Mucosa of descending colon (tissue), 3 donors: ENCODE measurements at regions not wholly inside any gene's neighbourhood (a gene's known extent, or its start where the extent isn't known, plus 50 kb on each side); places are given as distances from the start of the nearest gene placed in this dataset.

Experiments
- ATAC-seq: fragments of 200-7000 bp; cut with Tn5 transposase; one replicate; pipeline ENCODE4 v1.9.1; 2020; ENCODE audit warnings: mild to moderate bottlenecking, moderate library complexity
- DNase-seq, 3 donors: peaks; one replicate each; pipeline ENCODE4 v3.0.0-alpha.2; 2020
- H3K36me3 ChIP-seq: fragments of 200-600 bp; one replicate; pipeline ENCODE4 v1.8.0; 2021; ENCODE audit warnings: low read depth, mild to moderate bottlenecking
- H3K4me1 ChIP-seq: fragments of 200-600 bp; one replicate; pipeline ENCODE4 v1.8.0; 2021; ENCODE audit warnings: low read depth, mild to moderate bottlenecking
- H3K4me3 ChIP-seq: fragments of 200-600 bp; one replicate; pipeline ENCODE4 v1.8.0; 2021; ENCODE audit warnings: mild to moderate bottlenecking
- H3K9me3 ChIP-seq: fragments of 200-600 bp; one replicate; pipeline ENCODE4 v1.8.0; 2021; ENCODE audit warnings: mild to moderate bottlenecking
- intact Hi-C, 2 donors: fragments of 100-400 bp; cut with DNase I in 1 of 2; cut with micrococcal nuclease in 1 of 2; formaldehyde crosslinking; loops; one replicate each; pipeline versions ENCODE4 v1.11.0 to v1.11.1; 2022; cut with DNase I, micrococcal nuclease
- TF ChIP-seq, protein P1 (sequence below): fragments of 200-600 bp; IDR thresholded peaks from one replicate; pipeline ENCODE4 v1.8.0; 2022; ENCODE audit warnings: antibody characterized with exemption, mild to moderate bottlenecking
- donor health status: DM: no; HTN: no; CAD: no; lungs with moderate emphysema.
- donor health status: DM: no; HTN: no; CAD: no.
- donor health status: DM: no; HTN: yes; CAD: no.

DNA sequence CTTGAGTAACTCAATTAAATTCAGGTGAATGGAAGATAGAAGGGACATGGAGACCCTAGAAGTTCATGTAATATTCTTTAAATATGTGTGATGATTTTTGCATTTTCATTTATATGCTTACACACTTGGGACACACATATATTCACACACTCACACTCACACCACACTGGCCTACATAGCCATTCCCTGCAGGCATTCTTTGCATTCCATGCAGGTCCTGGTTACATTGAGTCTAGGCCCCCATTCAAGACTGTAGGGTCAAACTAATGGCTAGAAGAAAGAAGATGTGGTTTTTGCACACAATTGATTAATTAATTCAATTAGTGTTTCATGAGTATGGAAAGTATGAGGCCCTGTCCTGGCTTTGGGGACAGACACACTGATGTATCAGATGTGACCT is 249.4 kb downstream of the HNMT start:
- no peak for DNase-seq
- H3K4me3 ChIP-seq: no peak overlapping the region
- no peaks in the 10 kb centered on the region for H3K4me1 ChIP-seq
- intact Hi-C loops: no loop called here
- TF ChIP-seq, protein P1, sequence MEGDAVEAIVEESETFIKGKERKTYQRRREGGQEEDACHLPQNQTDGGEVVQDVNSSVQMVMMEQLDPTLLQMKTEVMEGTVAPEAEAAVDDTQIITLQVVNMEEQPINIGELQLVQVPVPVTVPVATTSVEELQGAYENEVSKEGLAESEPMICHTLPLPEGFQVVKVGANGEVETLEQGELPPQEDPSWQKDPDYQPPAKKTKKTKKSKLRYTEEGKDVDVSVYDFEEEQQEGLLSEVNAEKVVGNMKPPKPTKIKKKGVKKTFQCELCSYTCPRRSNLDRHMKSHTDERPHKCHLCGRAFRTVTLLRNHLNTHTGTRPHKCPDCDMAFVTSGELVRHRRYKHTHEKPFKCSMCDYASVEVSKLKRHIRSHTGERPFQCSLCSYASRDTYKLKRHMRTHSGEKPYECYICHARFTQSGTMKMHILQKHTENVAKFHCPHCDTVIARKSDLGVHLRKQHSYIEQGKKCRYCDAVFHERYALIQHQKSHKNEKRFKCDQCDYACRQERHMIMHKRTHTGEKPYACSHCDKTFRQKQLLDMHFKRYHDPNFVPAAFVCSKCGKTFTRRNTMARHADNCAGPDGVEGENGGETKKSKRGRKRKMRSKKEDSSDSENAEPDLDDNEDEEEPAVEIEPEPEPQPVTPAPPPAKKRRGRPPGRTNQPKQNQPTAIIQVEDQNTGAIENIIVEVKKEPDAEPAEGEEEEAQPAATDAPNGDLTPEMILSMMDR: no peak
- no peak for ATAC-seq
- H3K9me3 ChIP-seq: no peaks in the 10 kb centered on the region
- no peaks in the 10 kb centered on the region for H3K36me3 ChIP-seq

DNA sequence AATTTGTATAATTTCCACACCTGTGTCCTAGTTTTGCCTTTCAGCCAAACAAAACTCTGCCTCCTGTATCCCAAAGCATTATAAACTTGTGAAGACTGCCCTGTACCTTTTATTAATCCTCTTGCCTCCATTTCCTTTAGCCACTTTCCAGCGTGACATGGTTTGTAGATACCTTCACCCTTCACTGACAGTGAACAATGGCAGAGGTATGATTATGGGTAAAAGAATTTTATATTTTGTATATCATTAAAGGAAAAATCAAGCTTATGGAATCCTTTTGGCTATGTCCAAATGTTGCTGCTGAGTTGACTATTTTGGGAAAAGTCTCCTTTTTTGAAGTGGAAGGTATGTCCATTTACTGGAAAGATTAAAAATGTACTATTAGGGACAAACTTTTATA is 251.7 kb downstream of the HNMT start:
- no peak for ATAC-seq
- H3K9me3 ChIP-seq: no peaks in the 10 kb centered on the region
- no peaks in the 10 kb centered on the region for H3K36me3 ChIP-seq
- H3K4me3 ChIP-seq: no peak overlapping the region
- intact Hi-C loops: no loop called here
- DNase-seq: no peak
- H3K4me1 ChIP-seq: no peaks in the 10 kb centered on the region
- TF ChIP-seq, protein P1: no peak

DNA sequence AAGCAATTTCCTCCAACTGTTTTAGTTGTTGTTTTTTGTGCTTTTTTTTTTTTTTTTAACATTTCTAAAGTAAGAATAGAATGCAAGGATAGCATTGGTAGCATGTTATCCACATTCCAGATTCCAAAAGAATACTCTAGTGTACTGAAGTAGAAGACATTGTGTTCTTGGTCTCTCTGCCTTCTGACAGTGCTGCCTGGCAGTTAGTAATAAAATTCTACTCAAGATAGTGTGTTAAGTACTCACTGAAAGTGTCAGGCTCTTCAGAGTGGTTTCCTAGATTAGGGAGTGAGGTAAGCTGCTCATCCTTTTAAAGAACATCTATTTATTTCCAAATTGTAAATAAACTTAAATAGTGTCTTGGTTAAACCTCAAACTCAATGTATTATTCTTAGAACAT is 253.7 kb downstream of the HNMT start:
- H3K4me3 ChIP-seq: no peak overlapping the region
- no peaks in the 10 kb centered on the region for H3K4me1 ChIP-seq
- H3K36me3 ChIP-seq: no peaks in the 10 kb centered on the region
- no peaks in the 10 kb centered on the region for H3K9me3 ChIP-seq
- ATAC-seq (no peak), DNase-seq (no peak)
- intact Hi-C loops: no loop called here
- TF ChIP-seq, protein P1: no peak

DNA sequence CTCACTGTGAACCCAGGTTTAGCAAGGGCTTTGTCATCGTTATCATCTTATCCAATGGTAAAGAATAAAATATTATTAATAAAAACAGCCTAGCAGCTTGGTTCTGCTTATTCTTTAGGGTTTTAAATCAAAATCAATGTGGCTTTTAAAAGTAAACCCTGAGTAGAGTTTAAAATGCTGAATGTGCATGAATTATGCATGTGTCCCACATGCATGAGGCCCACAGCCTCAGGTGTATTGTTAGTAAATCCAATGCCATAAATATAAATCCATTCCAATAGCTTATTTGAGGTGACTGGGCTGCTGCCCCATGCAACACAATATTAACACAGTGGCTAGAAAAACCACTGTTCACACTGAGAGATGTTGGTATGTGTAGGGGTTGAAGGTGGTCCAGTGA is 254.1 kb downstream of the HNMT start:
- H3K36me3 ChIP-seq: no peaks in the 10 kb centered on the region
- intact Hi-C loops: no loop called here
- H3K4me1 ChIP-seq: no peaks in the 10 kb centered on the region
- TF ChIP-seq, protein P1: no peak
- ATAC-seq (no peak), DNase-seq (no peak)
- H3K4me3 ChIP-seq: no peak overlapping the region
- no peaks in the 10 kb centered on the region for H3K9me3 ChIP-seq

DNA sequence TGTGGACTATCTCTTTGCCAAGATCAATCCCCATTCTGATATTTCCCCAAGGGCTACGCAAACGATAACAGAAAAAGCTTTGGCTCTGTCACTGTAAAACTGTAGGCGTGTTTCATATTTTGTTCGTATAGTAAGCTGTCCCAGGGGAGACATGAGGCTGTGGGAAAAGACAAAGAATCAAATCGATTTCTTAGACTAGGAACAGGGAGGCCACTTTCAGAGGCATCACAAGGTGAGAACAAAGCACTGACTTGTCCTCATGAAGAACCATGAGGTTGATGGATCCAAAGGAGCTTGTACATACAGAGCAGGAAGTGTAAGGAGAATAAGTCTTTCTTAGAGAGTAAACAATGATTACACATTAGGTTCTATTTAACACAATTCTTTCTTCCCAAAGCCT is 255.7 kb downstream of the HNMT start:
- no peak overlapping the region for H3K4me3 ChIP-seq
- no peaks in the 10 kb centered on the region for H3K9me3 ChIP-seq
- no peaks in the 10 kb centered on the region for H3K36me3 ChIP-seq
- TF ChIP-seq, protein P1: no peak
- no peak for ATAC-seq
- no peak for DNase-seq
- H3K4me1 ChIP-seq: no peaks in the 10 kb centered on the region
- intact Hi-C loops: no loop called here

DNA sequence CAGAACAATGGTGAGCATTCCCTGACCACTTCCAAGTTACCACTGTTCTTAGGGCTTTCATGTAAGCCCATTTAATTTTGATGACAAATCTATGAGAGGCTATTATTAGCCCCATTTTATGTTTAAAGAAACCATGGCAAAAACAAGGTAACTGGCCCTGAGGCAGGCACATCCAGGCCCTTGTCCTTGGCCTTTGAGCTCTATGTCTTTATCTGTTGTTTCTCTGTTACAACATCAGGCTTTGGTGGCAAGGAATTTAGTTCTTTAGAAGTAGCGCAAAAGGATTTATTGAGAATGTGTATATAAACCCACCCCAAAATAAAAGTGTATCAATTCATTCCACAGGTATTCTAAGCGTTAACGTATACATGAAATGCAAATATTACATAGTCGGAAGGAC is 257.1 kb downstream of the HNMT start:
- no peak for DNase-seq
- intact Hi-C loops: no loop called here
- H3K36me3 ChIP-seq: no peaks in the 10 kb centered on the region
- no peaks in the 10 kb centered on the region for H3K9me3 ChIP-seq
- TF ChIP-seq, protein P1: no peak
- H3K4me1 ChIP-seq: no peaks in the 10 kb centered on the region
- no peak for ATAC-seq
- H3K4me3 ChIP-seq: no peak overlapping the region
